CD4-positive, alpha-beta T cell treated with Interleukin-10 for 1 hour (primary cell): ENCODE measurements at regions not wholly inside any gene's neighbourhood (a gene's known extent, or its start where the extent isn't known, plus 50 kb on each side); places are given as distances from the start of the nearest gene placed in this dataset.
"Not testable (repeated sequence)": the region's sequence is repeated elsewhere in the genome, so short reads cannot be mapped to it uniquely, and the experiment has no call there.

Experiments
- DNase-seq: peaks from one replicate; pipeline ENCODE4 v3.0.0-alpha.2; 2020

GRCh38 chr16:29309601-29310000 lies 96.9 kb downstream of the NPIPB11 start:
- DNase-seq: not testable (repeated sequence)

DNA sequence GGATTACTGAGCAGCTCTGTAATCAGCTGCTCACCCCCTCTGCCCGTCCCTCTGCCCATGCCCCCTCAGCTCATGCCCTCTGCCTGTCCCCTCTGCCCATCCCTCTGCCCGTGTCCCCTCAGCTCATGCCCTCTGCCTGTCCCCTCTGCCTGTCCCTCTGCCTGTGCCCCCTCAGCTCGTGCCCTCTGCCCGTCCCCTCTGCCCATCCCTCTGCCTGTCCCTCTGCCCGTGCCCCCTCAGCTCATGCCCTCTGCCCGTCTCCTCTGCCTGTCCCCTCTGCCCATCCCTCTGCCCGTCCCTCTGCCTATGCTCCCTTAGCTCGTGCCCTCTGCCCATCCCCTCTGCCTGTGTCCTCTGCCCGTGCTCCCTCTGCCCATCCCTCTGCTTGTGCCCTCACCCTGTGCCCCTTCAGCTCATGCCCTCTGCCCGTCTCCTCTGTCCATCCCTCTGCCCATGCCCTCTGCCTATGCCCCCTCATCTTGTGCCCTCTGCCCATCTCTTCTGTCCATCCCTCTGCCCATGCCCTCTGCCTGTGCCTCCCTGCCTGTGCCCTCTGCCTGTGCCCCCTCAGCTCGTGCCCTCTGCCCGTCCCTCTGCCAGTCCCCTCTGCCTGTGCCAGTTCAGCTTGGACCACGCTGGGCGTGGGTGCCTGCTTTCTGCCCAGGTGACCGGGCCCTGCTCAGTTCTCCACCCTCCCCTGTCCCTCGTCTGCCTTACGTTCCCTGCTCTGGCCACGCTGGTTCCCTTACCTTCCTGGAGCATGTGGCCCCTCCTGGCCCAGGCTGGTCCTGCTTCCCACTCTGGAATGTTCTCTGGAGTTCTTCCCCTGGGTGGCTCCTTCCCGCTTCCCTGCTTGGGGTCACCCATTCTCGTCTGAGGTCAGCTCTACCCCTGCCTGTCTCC lies 97.6 kb downstream of the NPIPB11 start:
- DNase-seq: no peak

DNA sequence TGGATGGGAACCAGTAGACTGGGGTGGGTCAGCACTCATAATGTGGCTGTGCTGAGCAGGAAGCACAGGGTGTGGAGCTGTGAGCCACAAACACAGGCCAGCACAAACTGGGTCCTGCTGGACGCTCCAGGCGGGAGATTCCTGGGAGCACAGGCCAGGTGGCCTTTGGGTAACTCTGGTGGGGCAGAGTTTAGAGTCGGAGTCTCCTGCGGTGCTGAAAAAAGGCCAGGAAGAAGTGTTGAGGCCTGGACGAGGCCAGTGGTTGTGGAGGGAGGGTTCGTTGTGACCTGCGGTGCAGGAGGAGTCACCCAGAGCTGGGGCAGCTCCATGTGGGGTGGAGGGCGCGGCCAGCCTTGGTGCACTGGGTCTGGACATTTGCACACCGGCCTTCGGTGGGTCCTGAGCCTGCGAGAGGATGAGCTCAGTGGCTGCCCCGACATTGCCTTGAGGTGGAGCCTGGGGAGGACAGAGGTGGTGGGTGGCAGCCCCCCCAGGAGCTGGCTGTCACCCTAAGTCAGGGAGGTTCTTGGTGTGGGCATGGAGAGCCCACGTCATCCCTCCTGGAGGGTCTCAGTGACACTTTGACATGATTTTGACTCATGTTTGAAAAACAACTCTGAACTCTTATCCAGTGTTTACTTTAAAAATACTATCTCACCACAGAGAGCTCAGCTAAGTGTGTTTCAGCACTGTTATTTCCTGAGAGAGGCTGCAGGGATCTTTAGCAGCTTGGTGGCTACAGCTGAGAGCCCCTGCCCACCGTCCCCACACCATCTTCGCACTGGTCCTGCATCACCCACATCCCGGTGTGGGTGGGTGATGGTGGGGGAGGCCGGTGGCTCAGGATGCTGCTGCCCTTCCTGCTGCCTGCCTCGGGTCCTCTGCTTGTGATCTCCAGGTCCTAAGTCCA lies 98.7 kb downstream of the NPIPB11 start:
- DNase-seq: no peak

- no peak for DNase-seq
Observed at GRCh38 chr16:29306943-29307597, 99.4 kb downstream of the NPIPB11 start.

- DNase-seq: no peak
Observed at GRCh38 chr16:29306201-29306600, 100.3 kb downstream of the NPIPB11 start.

- not testable (repeated sequence) for DNase-seq
Observed at GRCh38 chr16:29305018-29305417, 101.5 kb downstream of the NPIPB11 start.

DNA sequence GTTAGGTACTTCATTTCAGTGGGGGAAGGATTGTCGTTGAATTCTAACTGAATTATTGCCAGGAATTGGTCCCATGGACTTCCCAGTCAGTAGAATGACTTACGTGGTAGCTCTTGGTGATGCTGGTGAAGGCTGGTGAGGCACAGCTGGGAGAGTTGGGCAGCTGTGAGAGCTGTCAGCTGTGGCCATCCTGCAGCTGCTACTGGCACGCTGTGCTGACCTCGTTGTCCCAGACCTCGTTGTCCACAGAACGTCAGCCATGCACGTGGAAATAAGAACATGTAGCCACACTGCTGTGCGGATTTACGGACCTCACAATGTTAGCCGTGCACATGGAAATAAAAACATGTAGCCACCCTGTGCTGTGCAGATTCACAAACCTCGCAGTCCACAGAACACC lies 102.3 kb downstream of the NPIPB11 start:
- no peak for DNase-seq

- DNase-seq: no peak
Observed at GRCh38 chr16:29303520-29303919, 103.0 kb downstream of the NPIPB11 start.

DNA sequence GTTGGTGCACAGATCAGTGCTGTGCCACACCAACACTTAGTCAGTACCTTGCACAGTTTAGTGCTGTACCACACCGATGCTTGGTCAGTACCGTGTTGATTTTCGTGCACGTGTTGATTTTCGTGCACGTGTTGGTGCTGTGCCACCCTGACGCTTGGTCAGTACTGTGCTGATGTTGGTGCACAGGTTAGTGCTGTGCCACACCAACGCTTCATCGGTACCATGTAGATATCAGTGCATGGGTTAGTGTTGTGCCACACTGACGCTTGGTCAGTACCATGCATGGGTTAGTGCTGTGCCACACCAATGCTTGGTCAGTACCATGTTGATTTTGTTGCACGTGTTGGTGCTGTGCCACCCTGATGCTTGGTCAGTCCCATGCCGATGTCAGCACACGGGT lies 103.5 kb downstream of the NPIPB11 start:
- DNase-seq: no peak

GRCh38 chr16:29302433-29302832 lies 104.1 kb downstream of the NPIPB11 start:
- not testable (repeated sequence) for DNase-seq

DNA sequence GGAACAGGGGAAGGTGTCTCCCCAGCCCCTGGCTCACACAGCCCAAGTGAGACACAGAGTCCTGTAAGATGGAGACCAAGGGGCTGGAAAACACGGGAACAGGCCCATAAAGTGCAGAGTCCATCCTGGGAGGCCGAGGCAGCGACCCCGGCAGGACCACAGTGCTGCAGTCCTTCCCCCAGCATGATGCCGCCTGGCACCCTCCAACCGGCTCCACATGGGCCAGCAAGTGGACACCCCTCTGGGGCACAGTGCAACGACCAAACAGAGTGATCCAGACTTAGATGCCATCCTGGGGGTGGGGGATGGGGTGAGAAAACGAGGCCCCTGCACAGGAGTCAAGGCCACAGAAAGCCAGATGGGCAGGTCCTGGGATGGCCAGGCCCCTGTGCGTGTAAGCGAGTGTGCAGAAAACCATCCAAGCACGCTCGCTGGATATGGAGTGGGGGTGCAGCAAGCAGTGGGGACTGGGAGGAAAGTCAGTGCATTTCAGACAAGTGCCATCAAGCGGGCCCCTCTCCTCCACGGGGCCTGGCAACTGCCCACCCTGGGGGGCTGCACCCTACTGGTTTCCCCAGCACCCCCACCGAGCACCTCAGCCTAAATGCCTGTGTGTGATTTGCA lies 104.7 kb downstream of the NPIPB11 start:
- DNase-seq: not testable (repeated sequence)

DNA sequence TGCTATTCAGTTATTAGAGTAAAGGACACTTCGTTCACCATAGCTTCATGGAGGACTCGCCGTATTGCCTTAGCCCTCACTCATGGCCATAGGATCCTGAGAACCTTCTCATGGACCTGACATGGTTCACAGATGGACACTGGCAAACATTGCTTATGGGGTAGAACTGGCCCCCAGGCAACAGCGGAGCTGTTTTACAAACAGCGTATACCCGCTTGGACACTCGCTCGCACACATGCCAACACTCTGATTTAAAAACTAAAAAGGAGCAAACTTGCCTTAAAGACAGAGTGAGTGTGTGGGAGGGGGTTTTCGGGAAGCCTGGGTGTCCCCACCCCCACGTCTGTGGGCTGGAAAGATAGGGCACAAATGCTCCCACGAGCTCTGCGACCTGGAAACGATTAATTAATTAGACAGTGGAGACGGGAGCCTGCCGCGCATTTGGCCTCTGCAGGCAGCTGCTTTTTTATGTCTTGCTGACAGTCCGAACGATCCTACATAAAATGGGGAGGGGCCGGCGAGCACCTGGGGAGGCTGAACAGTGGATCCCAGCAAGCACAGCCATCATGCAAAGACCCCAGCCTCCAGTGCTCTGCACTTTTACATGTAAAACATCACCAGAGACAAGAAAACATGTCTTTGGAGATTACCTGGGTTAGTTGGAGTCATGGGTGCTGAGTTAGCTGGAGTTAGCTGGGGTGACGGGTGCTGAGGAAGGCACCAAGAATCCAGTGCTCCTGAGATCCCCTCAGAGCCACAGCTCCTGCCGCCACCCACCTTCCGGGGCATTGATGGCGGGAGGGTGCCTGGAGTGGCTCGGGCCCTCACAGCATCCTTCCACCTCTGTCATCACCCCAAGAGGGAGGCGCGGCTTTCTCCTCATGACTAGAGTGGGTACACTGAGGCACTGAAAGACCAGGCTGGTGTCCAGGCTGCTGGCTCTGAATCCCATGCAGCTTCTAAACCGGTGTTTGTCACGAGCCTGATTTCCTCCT lies 105.7 kb downstream of the NPIPB11 start:
- DNase-seq: not testable (repeated sequence)

DNA sequence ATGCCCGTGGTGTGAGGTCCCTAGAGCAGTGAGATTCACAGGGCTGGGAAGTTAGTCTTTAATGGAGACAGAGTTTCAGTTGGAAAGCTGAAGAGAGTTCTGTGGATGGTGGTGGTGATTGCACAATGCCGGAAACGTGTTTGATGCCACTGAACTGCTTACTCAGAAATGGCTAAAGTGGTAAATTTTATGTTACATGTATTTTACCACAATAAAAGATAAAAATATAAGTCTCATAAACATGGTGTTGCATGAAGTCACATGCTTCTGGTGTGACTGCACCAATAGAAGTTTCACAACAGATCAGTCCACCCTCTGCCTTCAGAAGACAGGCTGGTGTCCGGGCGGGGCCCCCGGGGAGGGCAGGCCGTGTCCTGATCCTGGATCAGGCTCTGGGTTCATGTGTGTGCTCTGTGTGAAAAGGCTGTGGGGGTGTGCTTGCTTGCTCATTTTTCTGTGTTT lies 106.5 kb downstream of the NPIPB11 start:
- not testable (repeated sequence) for DNase-seq

DNA sequence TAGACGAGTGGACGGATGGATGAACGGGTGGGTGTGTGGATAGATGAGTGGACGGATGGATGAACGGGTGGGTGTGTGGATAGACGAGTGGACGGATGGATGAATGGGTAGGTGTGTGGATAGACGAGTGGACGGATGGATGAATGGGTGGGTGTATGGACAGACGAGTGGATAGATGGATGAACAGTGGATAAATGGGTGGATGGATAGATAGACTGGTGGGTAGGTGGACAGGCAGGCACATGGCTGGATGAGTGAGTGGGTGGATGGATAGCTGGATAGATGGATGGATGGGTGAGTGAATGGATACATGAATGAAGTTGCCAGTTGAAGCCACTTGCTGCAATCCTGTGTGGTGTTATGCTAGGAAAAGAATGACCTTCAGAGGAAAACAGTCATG lies 107.5 kb downstream of the NPIPB11 start:
- not testable (repeated sequence) for DNase-seq

GRCh38 chr16:29298307-29298706 lies 108.2 kb downstream of the NPIPB11 start:
- not testable (repeated sequence) for DNase-seq

DNA sequence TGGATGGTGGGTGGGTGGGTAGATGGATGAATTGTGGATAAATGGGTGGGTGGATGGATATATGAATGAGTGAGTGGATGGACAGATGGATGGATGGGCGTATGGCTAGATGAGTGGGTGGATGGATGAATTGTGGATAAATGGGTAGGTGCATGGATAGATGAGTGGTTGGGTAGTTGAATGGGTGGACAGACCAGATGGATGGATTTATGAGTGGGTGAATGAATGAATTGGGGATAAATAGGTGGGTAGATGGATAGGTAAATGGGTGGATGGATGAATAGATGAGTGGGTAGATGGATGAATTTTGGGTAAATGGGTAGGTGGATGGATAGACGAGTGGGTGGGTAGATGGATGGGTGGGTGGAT lies 108.7 kb downstream of the NPIPB11 start:
- DNase-seq: not testable (repeated sequence)

DNA sequence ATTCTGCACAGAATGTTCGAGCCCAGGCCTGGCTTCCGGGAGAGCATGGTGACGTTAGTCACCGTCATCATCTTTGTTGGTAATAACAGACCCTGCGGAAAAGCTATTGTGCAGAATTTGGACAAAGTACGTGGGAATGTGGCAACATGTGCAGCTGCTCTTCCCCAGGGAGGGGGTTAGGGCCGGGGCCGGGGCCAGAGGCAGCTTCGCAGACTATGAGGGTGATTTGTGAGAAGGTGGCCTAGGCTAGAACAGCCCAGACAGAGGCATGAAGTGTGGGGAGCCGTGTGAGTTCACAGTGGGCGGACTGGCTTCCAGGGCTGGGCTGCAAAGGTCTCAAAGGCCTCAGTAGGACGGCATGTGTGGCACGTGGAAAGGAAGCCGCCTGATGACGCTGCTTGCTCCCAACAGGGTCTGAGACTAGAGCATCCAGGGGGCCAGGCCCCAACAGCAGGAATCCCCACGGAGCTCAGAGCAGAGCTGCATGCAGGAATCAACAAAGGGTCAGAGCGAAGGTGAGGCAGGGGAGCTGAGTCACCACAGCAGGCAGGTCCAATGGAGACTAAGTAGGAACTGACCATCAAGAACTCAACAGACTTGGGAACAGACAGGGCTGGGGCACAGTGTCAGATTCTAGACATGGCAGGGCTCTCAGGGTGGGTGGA lies 109.2 kb downstream of the NPIPB11 start:
- DNase-seq: not testable (repeated sequence)

DNA sequence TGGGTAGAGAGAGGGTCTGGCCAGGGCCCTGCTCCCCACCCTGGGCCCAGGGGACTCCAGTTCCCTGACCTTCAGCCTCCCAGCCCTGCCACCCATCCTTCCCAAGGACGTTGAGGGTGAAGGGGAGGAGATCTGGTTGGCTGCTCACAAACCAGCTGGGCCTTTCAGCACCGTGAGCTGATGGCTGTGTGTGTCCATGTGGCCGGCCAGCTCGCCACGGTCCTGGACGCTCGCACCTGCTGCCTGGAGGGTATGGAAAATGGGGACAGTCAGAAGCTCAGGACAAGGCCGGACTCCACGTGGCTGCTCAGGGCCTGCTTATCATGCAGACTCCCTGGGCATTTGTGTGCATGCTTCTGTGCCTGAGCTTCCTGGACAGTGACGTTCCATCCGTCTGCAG lies 110.3 kb downstream of the NPIPB11 start:
- not testable (repeated sequence) for DNase-seq

DNA sequence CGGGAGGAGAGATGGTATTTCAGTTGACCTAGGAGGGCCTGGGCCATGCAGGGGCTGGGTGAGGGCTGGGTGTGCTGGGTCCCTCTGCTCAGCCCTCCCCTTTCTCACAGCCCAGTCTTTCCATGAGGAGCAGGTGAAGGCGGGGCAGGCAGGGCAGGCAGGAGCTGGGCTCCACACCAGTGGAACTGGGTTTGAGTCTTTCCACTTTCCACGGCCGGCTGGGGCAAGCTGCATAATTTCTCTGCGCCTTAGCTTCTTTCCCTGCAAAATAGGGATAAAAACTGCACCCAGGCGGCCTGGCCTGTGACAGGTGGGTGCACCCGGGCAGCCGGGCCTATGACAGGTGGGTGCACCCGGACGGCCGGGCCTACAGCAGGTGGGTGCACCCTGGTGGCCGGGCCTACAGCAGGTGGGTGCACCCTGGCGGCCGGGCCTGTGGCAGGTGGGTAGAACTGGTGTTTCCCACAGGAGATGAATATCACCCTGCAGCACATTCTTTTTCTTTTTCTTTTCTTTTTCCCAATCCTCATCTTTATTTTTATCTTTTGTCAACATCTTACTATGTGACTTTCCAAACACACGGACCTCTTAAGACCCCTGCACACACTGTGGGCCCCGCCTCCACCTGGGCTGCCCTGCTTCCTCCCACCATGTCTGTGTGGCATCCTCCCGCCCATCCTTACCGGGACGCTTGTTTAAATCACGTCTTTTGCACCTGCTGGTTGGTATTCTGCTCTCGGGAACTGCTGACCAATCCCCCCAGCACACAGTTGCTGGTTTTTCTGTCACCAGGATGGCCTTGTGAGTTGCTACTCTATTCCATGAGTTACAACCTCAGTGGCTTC lies 111.3 kb downstream of the NPIPB11 start:
- not testable (repeated sequence) for DNase-seq
